IMR-90 (cell line): ENCODE measurements at regions not wholly inside any gene's neighbourhood (a gene's known extent, or its start where the extent isn't known, plus 50 kb on each side); places are given as distances from the start of the nearest gene placed in this dataset.

Source experiments
- ATAC-seq: fragments of 200-7000 bp; cut with Tn5 transposase; 2 replicates; pipeline ENCODE4 v1.9.1; 2020; ENCODE audit warnings: low read depth, mild to moderate bottlenecking, moderate library complexity
- BruUV-seq: library from RNA; stranded (reverse); fragments of 400-500 nt; replicated peaks from 2 replicates; lab custom pipeline; 2021; lab: Mats Ljungman, UMichigan
- CTCF ChIA-PET: fragments of 300-600 bp; formaldehyde crosslinking; extraction: SDS; loops from one replicate; lab custom pipeline; 2021; ENCODE audit warnings: antibody characterized with exemption; lab: Yijun Ruan, JAX
- POLR2A ChIA-PET: fragments of 300-600 bp; sonication (Branson Sonifier 250); formaldehyde crosslinking; loops from one replicate; lab custom pipeline; 2022; ENCODE audit warnings: antibody characterized with exemption; ENCODE audit not compliant: unreplicated experiment; lab: Charles Lee
- DNase-seq: peaks from one replicate; pipeline ENCODE4 v3.0.0; 2013
- H2AFZ ChIP-seq: replicated peaks from 2 replicates; pipeline ENCODE3; 2013; ENCODE audit warnings: low read length, mild to moderate bottlenecking; ENCODE audit not compliant: poor library complexity
- H2AK5ac ChIP-seq: 2 replicates; pipeline ENCODE4 v1.6.1; 2013; ENCODE audit warnings: low read depth, low read length, inconsistent platforms
- H2AK9ac ChIP-seq: replicated peaks from 2 replicates; pipeline ENCODE3; 2013; ENCODE audit warnings: mild to moderate bottlenecking, low read depth, low read length, moderate library complexity; ENCODE audit not compliant: poor library complexity
- H2BK120ac ChIP-seq: 2 replicates; pipeline ENCODE4 v1.6.1; 2013; ENCODE audit warnings: low read depth, low read length, inconsistent platforms
- H2BK15ac ChIP-seq: 3 replicates; pipeline ENCODE4 v1.6.1; 2013; ENCODE audit warnings: low read depth, low read length, inconsistent platforms
- H2BK20ac ChIP-seq: 2 replicates; pipeline ENCODE4 v1.6.1; 2013; ENCODE audit warnings: low read depth, mild to moderate bottlenecking, inconsistent platforms, low read length, moderate library complexity
- H2BK5ac ChIP-seq: 2 replicates; pipeline ENCODE4 v1.6.1; 2013; ENCODE audit warnings: mild to moderate bottlenecking, low read depth, low read length, inconsistent platforms; ENCODE audit not compliant: poor library complexity, severe bottlenecking
- H3K14ac ChIP-seq: replicated peaks from 2 replicates; pipeline ENCODE4 v1.6.1; 2013; ENCODE audit warnings: low read depth, low read length, inconsistent platforms
- H3K18ac ChIP-seq: 2 replicates; pipeline ENCODE4 v1.6.1; 2013; ENCODE audit warnings: low read depth, low read length, control low read depth
- H3K23ac ChIP-seq: 2 replicates; pipeline ENCODE4 v1.6.1; 2013; ENCODE audit warnings: low read depth, low read length, inconsistent platforms
- H3K27ac ChIP-seq: 2 replicates; pipeline ENCODE4 v1.5.1; 2013; ENCODE audit warnings: mild to moderate bottlenecking, control low read depth, low read length; ENCODE audit not compliant: insufficient read depth
- H3K27me3 ChIP-seq: 2 replicates; pipeline ENCODE4 v1.6.1; 2013; ENCODE audit warnings: low read length; ENCODE audit not compliant: control insufficient read depth, insufficient read depth
- H3K36me3 ChIP-seq: 2 replicates; pipeline ENCODE4 v1.6.1; 2013; ENCODE audit warnings: low read length, mixed read lengths; ENCODE audit not compliant: control insufficient read depth, insufficient read depth
- H3K4ac ChIP-seq: 2 replicates; pipeline ENCODE4 v1.6.1; 2013; ENCODE audit warnings: low read depth, low read length, inconsistent platforms
- H3K4me1 ChIP-seq: 2 replicates; pipeline ENCODE4 v1.6.1; 2013; ENCODE audit warnings: low read length, mixed read lengths; ENCODE audit not compliant: control insufficient read depth, insufficient read depth
- H3K4me2 ChIP-seq: 2 replicates; pipeline ENCODE4 v1.6.1; 2013; ENCODE audit warnings: low read depth, mild to moderate bottlenecking, control low read depth, low read length, moderate library complexity
- H3K4me3 ChIP-seq: 2 replicates; pipeline ENCODE4 v1.5.1; 2013; ENCODE audit warnings: low read depth, mild to moderate bottlenecking, control low read depth, low read length, moderate library complexity; ENCODE audit not compliant: insufficient read depth
- H3K56ac ChIP-seq: 2 replicates; pipeline ENCODE4 v1.6.1; 2013; ENCODE audit warnings: low read length, inconsistent platforms; ENCODE audit not compliant: insufficient read depth; ENCODE audit errors: extremely low read depth
- H3K79me1 ChIP-seq, 2 experiments: 2 replicates each; pipeline ENCODE4 v1.6.1; 2013; ENCODE audit warnings: low read length in 2 of 2, inconsistent platforms in 1 of 2, low read depth in 1 of 2
- H3K9ac ChIP-seq: 2 replicates; pipeline ENCODE4 v1.6.1; 2013; ENCODE audit warnings: low read depth, low read length, control low read depth
- H3K9me1 ChIP-seq: 2 replicates; pipeline ENCODE4 v1.6.1; 2013; ENCODE audit warnings: low read length, inconsistent platforms; ENCODE audit not compliant: insufficient read depth
- H3K9me3 ChIP-seq: 2 replicates; pipeline ENCODE4 v1.6.1; 2013; ENCODE audit warnings: low read length; ENCODE audit not compliant: control insufficient read depth, insufficient read depth
- H4K20me1 ChIP-seq: 2 replicates; pipeline ENCODE4 v1.6.1; 2013; ENCODE audit warnings: low read length, inconsistent platforms; ENCODE audit not compliant: insufficient read depth
- H4K5ac ChIP-seq: 2 replicates; pipeline ENCODE4 v1.6.1; 2013; ENCODE audit warnings: mild to moderate bottlenecking, low read depth, low read length, control low read depth
- H4K8ac ChIP-seq, 2 experiments: 2 replicates each; pipeline ENCODE4 v1.6.1; 2013; ENCODE audit warnings: low read depth in 2 of 2, low read length in 2 of 2, control low read depth in 1 of 2, inconsistent platforms in 1 of 2
- H4K91ac ChIP-seq: 2 replicates; pipeline ENCODE4 v1.6.1; 2013; ENCODE audit warnings: low read depth, low read length, inconsistent platforms; ENCODE audit not compliant: insufficient read depth
- BHLHE40 ChIP-seq: fragments of 150-350 bp; IDR thresholded peaks from 2 replicates; pipeline ENCODE4 v1.6.1; 2016; ENCODE audit warnings: mild to moderate bottlenecking, low read depth, low read length
- CEBPB ChIP-seq: IDR thresholded peaks from 2 replicates; pipeline ENCODE4 v1.6.1; 2012; ENCODE audit warnings: low read depth, low read length, improper control_type of control experiment
- CHD1 ChIP-seq: IDR thresholded peaks from 2 replicates; pipeline ENCODE4 v1.6.1; 2012; ENCODE audit warnings: low read depth, low read length, improper control_type of control experiment
- CTCF ChIP-seq: conservative IDR thresholded peaks from 2 replicates; pipeline ENCODE4 v1.5.1; 2012; ENCODE audit warnings: mild to moderate bottlenecking, low read depth, low read length, improper control_type of control experiment
- ELK1 ChIP-seq: fragments of 150-350 bp; IDR thresholded peaks from 2 replicates; pipeline ENCODE4 v1.6.1; 2016; ENCODE audit warnings: low read depth, mild to moderate bottlenecking, low read length, moderate library complexity, borderline replicate concordance
- FOS ChIP-seq: fragments of 150-350 bp; IDR thresholded peaks from 2 replicates; pipeline ENCODE4 v1.6.1; 2016; ENCODE audit warnings: low read depth, low read length
- MAFK ChIP-seq: IDR thresholded peaks from 2 replicates; pipeline ENCODE4 v1.6.1; 2012; ENCODE audit warnings: low read depth, low read length, improper control_type of control experiment
- MAZ ChIP-seq: IDR thresholded peaks from 2 replicates; pipeline ENCODE4 v1.6.1; 2012; ENCODE audit warnings: low read depth, mild to moderate bottlenecking, low read length, improper control_type of control experiment, moderate library complexity, borderline replicate concordance
- MXI1 ChIP-seq: IDR thresholded peaks from 2 replicates; pipeline ENCODE4 v1.6.1; 2012; ENCODE audit warnings: low read depth, mild to moderate bottlenecking, low read length, moderate library complexity, borderline replicate concordance
- NFE2L2 ChIP-seq: fragments of 150-350 bp; IDR thresholded peaks from 2 replicates; pipeline ENCODE4 v1.6.1; 2016; ENCODE audit warnings: low read depth, mild to moderate bottlenecking, low read length
- POLR2A ChIP-seq: IDR thresholded peaks from 2 replicates; pipeline ENCODE4 v1.6.1; 2012; ENCODE audit warnings: mild to moderate bottlenecking, low read depth, low read length
- RAD21 ChIP-seq: IDR thresholded peaks from 2 replicates; pipeline ENCODE4 v1.6.1; 2012; ENCODE audit warnings: low read length, improper control_type of control experiment
- RCOR1 ChIP-seq: IDR thresholded peaks from 2 replicates; pipeline ENCODE4 v1.6.1; 2012; ENCODE audit warnings: mild to moderate bottlenecking, low read length, improper control_type of control experiment; ENCODE audit not compliant: insufficient replicate concordance
- RFX5 ChIP-seq: IDR thresholded peaks from 2 replicates; pipeline ENCODE4 v1.8.0; 2012; ENCODE audit warnings: low read depth, mild to moderate bottlenecking, low read length, moderate library complexity
- SMC3 ChIP-seq: fragments of 150-350 bp; IDR thresholded peaks from 2 replicates; pipeline ENCODE4 v1.6.1; 2016; ENCODE audit warnings: low read depth, mild to moderate bottlenecking, antibody characterized with exemption, low read length, moderate library complexity
- USF2 ChIP-seq: fragments of 150-350 bp; IDR thresholded peaks from 2 replicates; pipeline ENCODE4 v1.6.1; 2017; ENCODE audit warnings: mild to moderate bottlenecking, antibody characterized with exemption, low read length, low read depth
- WGBS, 2 experiments: methylation state at CpG; one replicate each; pipeline versions ENCODE4 v1.1.5 to v1.1.7; 2013; ENCODE audit warnings: missing lambda C conversion rate in 2 of 2; ENCODE audit not compliant: insufficient read length in 1 of 2; ENCODE audit errors: extremely low coverage in 2 of 2; 5-methylcytosine and 5-hydroxymethylcytosine counted together
- dilution Hi-C: fragments of 300-500 bp; cut with HindIII; formaldehyde crosslinking; loops from one replicate; pipeline ENCODE4 v1.14.3; 2018; ENCODE audit warnings: low sequenced_read_pairs; ENCODE audit not compliant: unreplicated experiment
- in situ Hi-C: fragments of 300-500 bp; cut with MboI; formaldehyde crosslinking; loops from 3 replicates; pipeline ENCODE4 v1.14.3; 2019; ENCODE audit warnings: low sequenced_read_pairs, inconsistent platforms, mixed read lengths
- intact Hi-C: fragments of 100-400 bp; cut with micrococcal nuclease; formaldehyde crosslinking; loops from 2 replicates; pipeline ENCODE4 v1.10.0; 2022

- Histone ChIP-seq H3K27me3 (no peaks in the 10 kb centered on the region), H3K9me3 (peaks cover 5% of the 10 kb centered on the region; the same call in 1 of the 2 replicates), H3K23ac (no peak overlapping the region), H3K18ac (no peak overlapping the region), H4K5ac (no peak overlapping the region), H3K4me1 (no peaks in the 10 kb centered on the region), H3K79me1 (no peaks in the 10 kb centered on the region), H3K27ac (no peak overlapping the region), H3K9me1 (no peaks in the 10 kb centered on the region), H4K91ac (no peak overlapping the region), H2AK5ac (no peak overlapping the region), H3K56ac (no peak overlapping the region), H2BK120ac (no peak overlapping the region), H2AFZ (no peak overlapping the region), H3K4ac (no peak overlapping the region), H3K36me3 (no peaks in the 10 kb centered on the region), H3K4me2 (no peak overlapping the region), H3K14ac (no peak overlapping the region), H2BK20ac (no peak overlapping the region), H2AK9ac (no peak overlapping the region), H3K4me3 (no peak overlapping the region), H3K9ac (no peak overlapping the region), H2BK15ac (no peak overlapping the region), H4K8ac (no peak overlapping the region), H4K20me1 (no peaks in the 10 kb centered on the region), H2BK5ac (no peak overlapping the region)
- no CpG with 5 or more reads among the region's 1 CpG for WGBS, 2 experiments
- in situ Hi-C loops = no loop called here
- TF ChIP-seq CEBPB (no peak), NFE2L2 (no peak), RCOR1 (no peak), CHD1 (no peak), CTCF (no peak), POLR2A (no peak), BHLHE40 (no peak), FOS (no peak), ELK1 (no peak), MAFK (no peak), USF2 (no peak), MXI1 (no peak), RFX5 (no peak), MAZ (no peak), RAD21 (no peak), SMC3 (no peak)
- dilution Hi-C loops = no loop called here
- ChIA-PET CTCF (no interaction called here), POLR2A (no interaction called here)
- ATAC-seq (no peak), DNase-seq (no peak)
- BruUV-seq = no TSS peak
- intact Hi-C loops = no loop called here
Observed at GRCh38 chr14:81694419-81694818, 160.8 kb upstream of the SEL1L start.
